SKM-1 treated with dmso at 0.1 percent for 144 hours (cell line): ENCODE measurements at regions not wholly inside any gene's neighbourhood (a gene's known extent, or its start where the extent isn't known, plus 50 kb on each side); places are given as distances from the start of the nearest gene placed in this dataset.

Experiments used
- DNase-seq: peaks from one replicate; lab custom pipeline; 2025; ENCODE audit not compliant: unreplicated experiment; lab: John Stamatoyannopoulos, UW

DNA sequence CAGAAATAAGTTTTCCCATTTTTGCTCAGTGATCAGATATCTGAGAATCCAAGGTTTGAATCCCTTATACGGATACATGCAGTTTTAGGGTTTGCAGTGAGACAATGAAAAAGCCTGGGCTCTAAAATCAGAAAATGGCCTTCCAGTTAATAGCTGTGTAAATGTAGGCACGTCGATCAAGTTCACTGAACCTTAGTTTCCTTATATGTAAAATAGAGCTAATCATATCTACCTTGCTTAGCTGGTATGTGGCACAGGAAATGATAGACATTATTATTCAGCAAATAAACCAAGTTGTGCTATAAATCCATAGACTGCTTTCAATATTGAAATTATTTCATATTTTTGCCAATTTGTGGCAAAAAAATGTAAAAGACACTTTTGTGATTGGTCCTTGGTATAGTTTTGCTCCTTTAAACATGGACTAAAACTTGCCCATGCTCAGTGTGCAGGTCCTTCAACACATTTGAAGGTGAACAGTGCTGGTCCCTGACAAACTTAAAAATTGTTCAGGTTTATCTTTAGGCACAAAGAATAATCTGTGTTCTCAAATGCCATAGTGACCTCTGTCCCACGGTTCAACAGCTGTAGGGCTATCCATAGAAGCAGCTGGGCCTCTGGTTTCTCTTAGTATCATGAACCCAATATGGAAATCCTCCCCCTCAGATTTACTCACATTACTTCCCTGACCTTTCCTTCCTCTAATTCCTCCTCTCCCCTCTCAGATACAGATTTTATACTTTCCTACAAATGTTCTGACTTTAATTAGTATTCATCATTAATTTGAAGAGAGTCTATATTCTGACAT lies 51.0 kb downstream of the CCDC54 start:
- DNase-seq: no peak

DNA sequence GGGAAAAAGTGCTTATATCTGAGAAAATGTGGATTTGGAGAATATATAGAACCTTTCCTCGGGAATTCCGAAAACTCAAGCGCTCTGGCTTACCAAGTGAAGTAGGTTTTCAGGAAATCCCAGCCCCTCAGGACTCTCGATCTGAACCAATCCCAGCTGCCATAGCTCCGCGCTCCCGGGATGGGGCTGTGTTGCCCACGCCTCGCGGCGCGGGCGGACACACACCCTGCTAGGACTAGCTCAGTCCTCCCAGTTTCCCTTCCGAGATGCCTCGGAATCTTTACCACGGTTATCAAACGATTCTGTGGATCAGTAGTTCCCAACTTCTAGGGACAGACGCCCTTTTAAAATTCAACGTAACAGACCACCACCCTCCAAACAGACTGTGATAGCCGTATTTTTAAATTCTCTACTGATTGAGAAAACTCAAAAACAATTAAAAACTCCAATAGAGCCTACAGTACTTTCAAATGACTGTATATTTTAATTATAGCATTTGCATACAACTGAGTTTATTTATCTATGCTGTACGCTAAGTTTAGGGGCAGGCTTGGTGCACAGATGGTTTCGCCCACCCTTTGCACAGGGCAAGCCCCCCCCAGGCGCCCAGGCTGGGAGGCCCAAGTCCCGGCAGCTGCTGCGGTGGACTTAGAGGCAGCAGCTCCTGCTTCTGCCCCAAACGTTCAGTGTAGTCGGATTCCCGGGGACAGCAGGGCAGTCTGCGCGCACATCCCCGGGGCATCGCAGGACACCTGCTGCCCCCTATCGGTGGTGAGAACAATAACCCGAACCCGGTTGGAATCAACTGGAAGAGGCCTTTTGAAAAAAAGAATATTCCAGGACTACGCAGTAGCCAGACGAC lies 52.3 kb downstream of the CCDC54 start:
- peak; percentile 56 for DNase-seq

- DNase-seq: no peak
Measured at GRCh38 chr3:107430214-107430995, 53.2 kb downstream of the CCDC54 start.

GRCh38 chr3:107430996-107431245 lies 53.7 kb downstream of the CCDC54 start:
- no peak for DNase-seq

GRCh38 chr3:107431246-107432012 lies 54.2 kb downstream of the CCDC54 start:
- DNase-seq: peak; percentile 42

GRCh38 chr3:107432013-107432515 lies 54.8 kb downstream of the CCDC54 start:
- DNase-seq: no peak

- DNase-seq: no peak
Measured at GRCh38 chr3:107432646-107433045, 55.4 kb downstream of the CCDC54 start.

DNA sequence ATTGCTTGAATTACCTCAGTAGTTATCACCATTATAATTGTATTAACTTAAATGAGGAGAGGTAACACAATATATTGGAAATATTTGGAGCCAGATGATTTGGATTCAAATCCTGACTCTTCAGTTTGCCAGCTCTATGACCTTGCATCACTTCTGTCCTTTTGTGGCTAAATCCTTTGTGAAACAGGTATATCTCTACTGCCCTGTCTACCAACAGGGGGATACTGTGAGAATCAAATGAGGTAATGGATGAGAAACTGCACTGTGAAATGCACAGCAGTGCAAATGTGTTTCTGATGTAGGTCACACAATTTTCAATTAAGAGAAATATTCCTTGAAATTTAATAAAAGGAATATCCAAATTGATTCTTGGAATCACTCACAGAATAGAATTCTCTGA lies 58.8 kb downstream of the CCDC54 start:
- DNase-seq: no peak

GRCh38 chr3:107438671-107439070 lies 61.4 kb downstream of the CCDC54 start:
- no peak for DNase-seq

- DNase-seq: no peak
Measured at GRCh38 chr3:107441617-107442016, 64.4 kb downstream of the CCDC54 start.

- DNase-seq: no peak
Measured at GRCh38 chr3:107443461-107443860, 66.2 kb downstream of the CCDC54 start.

DNA sequence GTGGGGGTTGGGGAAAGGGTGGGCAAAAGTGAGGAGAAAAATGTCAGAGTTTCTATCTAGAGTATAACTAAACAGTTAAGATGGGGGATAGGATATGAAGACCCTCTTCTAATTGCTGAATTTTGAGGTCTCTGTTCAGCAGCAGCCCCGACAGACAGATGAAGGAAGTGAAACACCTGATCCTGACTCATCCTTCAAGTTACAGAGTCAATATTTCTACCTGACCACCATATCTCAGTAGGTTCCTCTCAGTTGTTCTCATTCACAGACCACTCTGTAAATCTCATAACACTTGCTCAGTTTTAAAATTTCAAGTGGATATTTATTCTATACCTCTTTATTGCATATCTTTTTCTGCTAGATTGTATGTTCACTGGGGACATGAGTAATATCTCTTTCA lies 69.5 kb downstream of the CCDC54 start:
- DNase-seq: no peak

DNA sequence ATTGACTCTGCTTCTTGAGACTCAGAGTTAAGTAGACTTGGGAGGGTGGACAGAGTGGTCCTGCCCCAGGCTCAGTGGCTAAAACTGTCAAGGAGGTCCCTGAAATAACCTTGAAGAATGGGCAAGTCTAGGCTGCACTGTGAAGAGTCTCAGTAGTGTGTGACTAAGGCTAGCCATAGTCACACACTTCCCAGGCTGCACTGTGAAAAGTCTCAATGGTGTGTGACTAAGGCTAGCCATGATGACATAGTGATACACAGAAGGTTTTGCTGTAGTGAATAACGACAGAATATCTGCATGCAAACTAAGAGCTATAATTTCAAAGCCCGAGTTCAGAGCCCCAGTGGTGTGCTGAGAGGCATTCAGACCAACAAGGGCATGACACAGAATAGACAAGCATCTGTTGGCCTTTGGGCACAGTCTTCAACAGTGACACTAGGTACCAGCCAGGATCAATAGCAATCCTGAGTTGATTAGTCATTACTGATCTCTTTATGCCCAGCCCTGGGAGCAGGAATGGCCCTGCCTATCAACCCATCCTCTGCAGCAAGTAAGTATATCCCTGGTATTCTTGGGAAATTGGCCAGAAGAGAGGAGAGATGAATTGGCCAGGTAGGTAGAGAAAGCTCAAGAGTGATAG lies 72.4 kb upstream of the BBX start:
- DNase-seq: no peak

- DNase-seq: no peak
Measured at GRCh38 chr3:107452436-107452835, 70.3 kb upstream of the BBX start.

DNA sequence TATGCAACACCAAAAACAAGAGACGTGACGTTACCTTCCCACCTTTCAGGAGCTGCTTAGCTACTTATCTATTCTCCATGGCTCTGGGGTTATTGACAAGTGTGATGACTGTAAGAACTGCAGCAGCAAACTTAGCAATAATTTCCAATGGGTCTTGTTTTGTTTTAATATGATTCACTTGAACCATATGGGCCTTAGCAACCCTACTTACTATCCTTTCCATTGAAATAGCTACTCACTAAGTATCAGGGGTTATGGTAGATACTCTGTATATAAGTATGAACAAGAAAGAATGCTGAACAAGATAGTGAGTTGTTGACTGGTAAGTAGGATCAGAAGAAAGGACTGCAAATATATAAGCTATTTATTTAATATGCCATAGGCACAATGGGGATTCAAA lies 69.3 kb upstream of the BBX start:
- no peak for DNase-seq

- DNase-seq: no peak
Measured at GRCh38 chr3:107455621-107456020, 67.1 kb upstream of the BBX start.

DNA sequence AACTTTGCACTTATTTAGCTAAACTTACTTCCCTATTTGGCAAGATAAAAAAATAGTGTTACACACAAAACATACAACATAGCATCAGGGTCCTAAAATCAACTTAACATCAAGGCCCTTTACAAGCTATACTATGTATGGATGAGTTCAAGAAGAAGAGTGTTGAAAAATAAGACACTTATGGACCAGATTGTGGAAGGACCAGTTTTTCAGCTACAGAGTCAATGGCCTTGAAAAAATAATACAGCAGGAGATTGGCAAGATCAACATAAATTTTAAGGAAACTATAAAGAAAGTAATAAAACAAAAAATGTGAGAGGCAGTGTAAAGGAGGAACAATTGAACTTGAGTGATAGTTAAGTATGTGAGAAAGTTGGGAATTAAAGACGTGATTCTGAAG lies 66.3 kb upstream of the BBX start:
- DNase-seq: no peak

- DNase-seq: no peak
Measured at GRCh38 chr3:107458871-107459270, 63.9 kb upstream of the BBX start.

- no peak for DNase-seq
Measured at GRCh38 chr3:107461721-107462120, 61.0 kb upstream of the BBX start.

GRCh38 chr3:107464037-107464436 lies 58.7 kb upstream of the BBX start:
- no peak for DNase-seq
